ENCODE measurements at regions not wholly inside any gene's neighbourhood (a gene's known extent, or its start where the extent isn't known, plus 50 kb on each side); places are given as distances from the start of the nearest gene placed in this dataset.

DNA sequence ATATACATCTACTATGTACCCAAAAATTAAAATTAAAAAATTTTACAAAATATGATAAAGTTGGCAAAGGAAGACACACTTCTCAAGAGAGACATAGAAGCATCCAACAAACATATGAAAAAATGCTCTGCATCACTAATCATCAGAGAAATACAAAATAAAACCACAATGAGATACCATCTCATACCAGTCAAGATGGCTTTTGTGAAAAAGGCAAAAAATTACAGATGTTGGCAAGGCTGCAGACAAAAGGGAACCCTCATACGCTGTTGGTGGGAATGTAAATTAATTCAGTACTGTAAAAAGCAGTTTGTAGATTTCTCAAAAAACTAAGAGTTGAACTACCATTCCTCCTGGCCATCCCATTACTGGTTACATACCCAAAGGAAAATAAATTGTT, 581.7 kb upstream of the CCDC54 start:
- no peak for DNase-seq (ENCODE audit: low spot score)
- TF ChIP-seq, protein P1, sequence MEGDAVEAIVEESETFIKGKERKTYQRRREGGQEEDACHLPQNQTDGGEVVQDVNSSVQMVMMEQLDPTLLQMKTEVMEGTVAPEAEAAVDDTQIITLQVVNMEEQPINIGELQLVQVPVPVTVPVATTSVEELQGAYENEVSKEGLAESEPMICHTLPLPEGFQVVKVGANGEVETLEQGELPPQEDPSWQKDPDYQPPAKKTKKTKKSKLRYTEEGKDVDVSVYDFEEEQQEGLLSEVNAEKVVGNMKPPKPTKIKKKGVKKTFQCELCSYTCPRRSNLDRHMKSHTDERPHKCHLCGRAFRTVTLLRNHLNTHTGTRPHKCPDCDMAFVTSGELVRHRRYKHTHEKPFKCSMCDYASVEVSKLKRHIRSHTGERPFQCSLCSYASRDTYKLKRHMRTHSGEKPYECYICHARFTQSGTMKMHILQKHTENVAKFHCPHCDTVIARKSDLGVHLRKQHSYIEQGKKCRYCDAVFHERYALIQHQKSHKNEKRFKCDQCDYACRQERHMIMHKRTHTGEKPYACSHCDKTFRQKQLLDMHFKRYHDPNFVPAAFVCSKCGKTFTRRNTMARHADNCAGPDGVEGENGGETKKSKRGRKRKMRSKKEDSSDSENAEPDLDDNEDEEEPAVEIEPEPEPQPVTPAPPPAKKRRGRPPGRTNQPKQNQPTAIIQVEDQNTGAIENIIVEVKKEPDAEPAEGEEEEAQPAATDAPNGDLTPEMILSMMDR (IDR thresholded peaks at IDR 0.05; ENCODE audit: extremely low read depth, missing control alignments) = no peak

DNA sequence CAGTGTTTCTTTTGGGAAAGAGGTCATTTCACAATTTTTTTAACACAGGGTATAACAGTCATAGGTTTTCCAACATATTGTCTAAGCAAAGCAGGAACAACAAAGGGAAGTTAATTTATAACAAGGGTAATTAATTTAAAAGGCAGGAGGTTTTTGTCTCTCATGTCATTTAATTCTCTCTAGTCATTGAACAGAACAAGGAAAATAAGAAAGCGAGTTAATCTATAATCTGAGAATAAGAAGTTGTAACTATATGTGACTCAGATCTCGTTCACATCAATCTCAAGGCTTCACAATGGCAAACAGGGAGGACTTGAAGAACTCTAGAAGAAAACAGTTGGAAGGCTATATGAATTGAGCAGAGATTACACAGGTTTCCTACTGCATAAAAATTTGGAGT, 579.8 kb upstream of the CCDC54 start:
- TF ChIP-seq, protein P1 (IDR thresholded peaks at IDR 0.05; ENCODE audit: extremely low read depth, missing control alignments) = no peak
- no peak for DNase-seq (ENCODE audit: low spot score)

GRCh38 chr3:106805625-106806024, 571.6 kb upstream of the CCDC54 start:
- TF ChIP-seq, protein P1 (IDR thresholded peaks at IDR 0.05; ENCODE audit: extremely low read depth, missing control alignments) = no peak
- no peak for DNase-seq (ENCODE audit: low spot score)

- DNase-seq (ENCODE audit: low spot score) = no peak
- TF ChIP-seq, protein P1 (IDR thresholded peaks at IDR 0.05; ENCODE audit: extremely low read depth, missing control alignments) = no peak
Observed at GRCh38 chr3:106806964-106807363, 570.3 kb upstream of the CCDC54 start.

DNA sequence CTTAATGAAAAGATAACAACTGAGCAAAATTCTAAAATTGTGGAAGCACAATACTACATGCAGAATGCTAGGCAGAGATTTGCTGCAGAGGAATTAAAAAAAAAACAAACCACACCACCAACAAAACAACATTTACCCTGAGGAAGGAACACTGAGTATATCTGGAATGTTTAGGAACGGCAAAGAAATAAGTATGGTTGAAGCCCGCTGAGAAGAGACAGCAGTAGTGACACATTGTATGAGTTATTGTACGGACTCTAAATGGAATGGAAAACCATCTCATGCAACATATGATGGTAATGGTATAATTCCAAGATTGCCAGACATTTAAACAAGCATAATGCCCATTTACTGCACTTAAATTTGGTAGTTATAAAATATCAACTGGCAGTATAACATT, 568.2 kb upstream of the CCDC54 start:
- no peak for DNase-seq (ENCODE audit: low spot score)
- TF ChIP-seq, protein P1 (IDR thresholded peaks at IDR 0.05; ENCODE audit: extremely low read depth, missing control alignments) = no peak

- TF ChIP-seq, protein P1 (IDR thresholded peaks at IDR 0.05; ENCODE audit: extremely low read depth, missing control alignments) = no peak
- no peak for DNase-seq (ENCODE audit: low spot score)
Observed at GRCh38 chr3:106809623-106810299, 567.5 kb upstream of the CCDC54 start.

- DNase-seq (ENCODE audit: low spot score) = no peak
Observed at GRCh38 chr3:106810300-106810875, 566.9 kb upstream of the CCDC54 start.

More at GRCh38 chr3:106810300-106810875, 566.9 kb upstream of the CCDC54 start:
- TF ChIP-seq, protein P1 (IDR thresholded peaks at IDR 0.05; ENCODE audit: extremely low read depth, missing control alignments) = no peak

Data from GM20000 (cell line).